Gastrocnemius medialis (tissue), 4 donors: ENCODE measurements at regions not wholly inside any gene's neighbourhood (a gene's known extent, or its start where the extent isn't known, plus 50 kb on each side); places are given as distances from the start of the nearest gene placed in this dataset.

ENCODE experiments used
- ATAC-seq, 2 donors: fragments of 150-250 bp; one replicate each; pipeline ENCODE4 v1.9.1; 2016
- DNase-seq, 2 donors: peaks; one replicate each; pipeline ENCODE4 v3.0.0-alpha.2; 2019
- H3K27ac ChIP-seq, 4 donors: fragments of 200-600 bp; sonication (generic); 1 replicate in 1 of 4; 2 replicates in 3 of 4; pipeline ENCODE4 v1.5.1; 2016 to 2018; ENCODE audit warnings: mild to moderate bottlenecking in 2 of 4, moderate library complexity in 1 of 4
- H3K27me3 ChIP-seq, 3 donors: fragments of 200-600 bp; sonication (generic) in 2 of 3; 1 replicate in 1 of 3; 2 replicates in 2 of 3; pipeline versions ENCODE4 v1.5.1 to v1.6.0; 2016 to 2019; ENCODE audit warnings: mild to moderate bottlenecking in 1 of 3, moderate library complexity in 1 of 3
- H3K36me3 ChIP-seq, 2 donors: fragments of 200-600 bp; sonication (generic) in 1 of 2; one replicate each; pipeline ENCODE4 v1.5.1; 2017 to 2018
- H3K4me1 ChIP-seq, 2 donors: fragments of 200-600 bp; sonication (generic) in 1 of 2; one replicate each; pipeline ENCODE4 v1.5.1; 2016 to 2017; ENCODE audit warnings: mild to moderate bottlenecking in 2 of 2
- H3K4me3 ChIP-seq, 4 donors: fragments of 200-600 bp; sonication (generic) in 3 of 4; 1 replicate in 1 of 4; 2 replicates in 3 of 4; pipeline ENCODE4 v1.5.1; 2016 to 2019; ENCODE audit warnings: mild to moderate bottlenecking in 2 of 4
- H3K9me3 ChIP-seq, 3 donors: fragments of 200-600 bp; sonication (generic) in 2 of 3; 1 replicate in 1 of 3; 2 replicates in 2 of 3; pipeline ENCODE4 v1.5.1; 2016 to 2019
- POLR2A ChIP-seq, 2 donors: fragments of 450-650 bp; IDR thresholded peaks; one replicate each; pipeline ENCODE4 v1.6.1; 2017; ENCODE audit warnings: antibody characterized with exemption in 2 of 2, mild to moderate bottlenecking in 2 of 2, moderate library complexity in 2 of 2
- in situ Hi-C, 4 donors: fragments of 200-750 bp; cut with MboI; loops; one replicate each; pipeline versions ENCODE4 v1.15.0 to v1.8.0; 2017; ENCODE audit warnings: low sequenced_read_pairs in 4 of 4
- intact Hi-C: fragments of 100-400 bp; cut with DNase I; formaldehyde crosslinking; loops from one replicate; pipeline ENCODE4 v1.15.1; 2023; ENCODE audit warnings: low total_unique reads
- TF ChIP-seq, protein P1 (sequence below), 5 experiments: fragments of 450-650 bp in 3 of 5; fragments of 200-600 bp in 2 of 5; sonication (generic) in 2 of 5; IDR thresholded peaks in 4 of 5; conservative IDR thresholded peaks in 1 of 5; 1 replicate in 4 of 5; 2 replicates in 1 of 5; pipeline ENCODE4 v1.5.1; 2016 to 2019; ENCODE audit warnings: antibody characterized with exemption in 5 of 5, mild to moderate bottlenecking in 3 of 5, moderate library complexity in 3 of 5

DNA sequence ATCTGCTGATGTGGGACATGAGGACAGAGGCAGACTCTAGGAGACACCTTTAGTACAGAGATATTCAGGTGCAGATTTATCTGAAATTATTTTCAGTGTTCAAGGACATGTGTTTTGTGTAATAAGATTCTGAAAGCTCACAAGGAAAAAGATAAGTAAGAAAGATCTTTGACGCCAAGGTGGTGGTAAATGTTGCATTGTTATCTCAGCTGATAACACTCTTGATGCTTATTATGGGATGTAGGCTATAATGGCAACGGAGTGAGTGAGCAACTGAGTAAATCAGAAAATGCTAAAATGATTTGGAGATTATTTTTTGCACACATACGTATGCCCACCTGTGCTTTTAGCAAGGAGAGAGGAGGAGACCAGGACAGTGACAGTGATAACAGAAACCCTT is 510.9 kb downstream of the KLF12 start:
- Histone ChIP-seq H3K4me1 (no peaks in the 10 kb centered on the region), H3K9me3 (no peaks in the 10 kb centered on the region), H3K27me3 (no peaks in the 10 kb centered on the region), H3K4me3 (no peak overlapping the region), H3K27ac (no peak overlapping the region), H3K36me3 (no peaks in the 10 kb centered on the region)
- DNase-seq (no peak), ATAC-seq (no peak)
- TF ChIP-seq, protein P1, sequence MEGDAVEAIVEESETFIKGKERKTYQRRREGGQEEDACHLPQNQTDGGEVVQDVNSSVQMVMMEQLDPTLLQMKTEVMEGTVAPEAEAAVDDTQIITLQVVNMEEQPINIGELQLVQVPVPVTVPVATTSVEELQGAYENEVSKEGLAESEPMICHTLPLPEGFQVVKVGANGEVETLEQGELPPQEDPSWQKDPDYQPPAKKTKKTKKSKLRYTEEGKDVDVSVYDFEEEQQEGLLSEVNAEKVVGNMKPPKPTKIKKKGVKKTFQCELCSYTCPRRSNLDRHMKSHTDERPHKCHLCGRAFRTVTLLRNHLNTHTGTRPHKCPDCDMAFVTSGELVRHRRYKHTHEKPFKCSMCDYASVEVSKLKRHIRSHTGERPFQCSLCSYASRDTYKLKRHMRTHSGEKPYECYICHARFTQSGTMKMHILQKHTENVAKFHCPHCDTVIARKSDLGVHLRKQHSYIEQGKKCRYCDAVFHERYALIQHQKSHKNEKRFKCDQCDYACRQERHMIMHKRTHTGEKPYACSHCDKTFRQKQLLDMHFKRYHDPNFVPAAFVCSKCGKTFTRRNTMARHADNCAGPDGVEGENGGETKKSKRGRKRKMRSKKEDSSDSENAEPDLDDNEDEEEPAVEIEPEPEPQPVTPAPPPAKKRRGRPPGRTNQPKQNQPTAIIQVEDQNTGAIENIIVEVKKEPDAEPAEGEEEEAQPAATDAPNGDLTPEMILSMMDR (IDR thresholded peaks at IDR 0.05 in 4 of 5, conservative IDR thresholded peaks at IDR 0.05 in 1 of 5) = no peak
- TF ChIP-seq POLR2A (IDR thresholded peaks at IDR 0.05) = no peak
- intact Hi-C loops = no loop called here
- in situ Hi-C loops = no loop called here

DNA sequence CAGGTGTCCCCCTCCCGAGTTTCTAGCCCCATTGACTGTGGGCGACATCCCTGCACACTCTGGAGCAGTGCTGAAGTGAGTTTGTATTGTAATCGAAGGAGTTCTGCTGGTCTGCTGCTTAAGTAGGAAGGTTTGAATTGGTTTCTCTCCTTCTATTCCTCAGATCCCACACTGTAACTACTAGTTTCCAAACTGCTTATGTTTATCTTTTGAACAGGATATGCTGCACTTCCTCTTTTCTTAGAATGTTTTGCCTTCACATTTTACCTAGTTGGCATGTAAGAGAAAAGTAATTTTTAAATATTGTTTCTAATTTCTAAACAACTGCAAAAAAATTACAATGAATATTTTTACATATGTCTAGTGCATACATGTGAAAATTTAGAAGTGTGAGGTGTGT is 511.8 kb downstream of the KLF12 start:
- Histone ChIP-seq H3K9me3 (no peaks in the 10 kb centered on the region), H3K4me1 (no peaks in the 10 kb centered on the region), H3K36me3 (no peaks in the 10 kb centered on the region), H3K27me3 (no peaks in the 10 kb centered on the region), H3K27ac (no peak overlapping the region), H3K4me3 (no peak overlapping the region)
- intact Hi-C loops (no loop called here), in situ Hi-C loops (no loop called here)
- ATAC-seq (no peak), DNase-seq (no peak)
- TF ChIP-seq POLR2A (IDR thresholded peaks at IDR 0.05) = no peak
- TF ChIP-seq, protein P1 (IDR thresholded peaks at IDR 0.05 in 4 of 5, conservative IDR thresholded peaks at IDR 0.05 in 1 of 5) = no peak

DNA sequence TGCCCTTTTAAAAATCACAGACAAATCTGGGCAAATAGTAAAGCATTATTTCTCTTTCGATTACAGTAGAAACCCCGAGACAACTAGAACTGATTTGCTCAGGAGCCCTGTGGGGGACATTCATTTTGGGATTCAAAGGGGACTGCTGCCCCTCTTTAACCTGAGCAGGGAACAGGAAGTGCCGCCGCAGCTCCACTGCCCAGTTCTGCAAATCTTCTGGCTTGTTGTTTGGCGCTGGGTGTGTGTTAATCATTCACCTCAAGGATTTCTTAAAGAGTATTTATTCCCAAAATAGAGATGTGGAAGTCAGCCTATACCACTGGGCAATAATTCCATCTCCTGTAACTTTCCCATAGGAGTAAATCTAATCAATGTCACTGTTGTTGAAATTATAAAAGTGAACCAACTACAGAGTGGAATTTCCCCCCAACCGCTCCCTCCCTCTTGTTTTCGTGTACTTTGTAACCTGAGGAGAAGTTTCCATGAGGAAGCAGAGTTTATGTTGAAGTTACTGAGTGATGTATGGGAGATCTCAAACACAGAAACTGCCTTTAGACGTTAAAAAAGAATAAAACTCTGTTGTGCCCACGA is 515.8 kb downstream of the KLF12 start:
- Histone ChIP-seq H3K9me3 (no peaks in the 10 kb centered on the region), H3K27me3 (no peaks in the 10 kb centered on the region), H3K4me3 (no peak overlapping the region), H3K27ac (no peak overlapping the region), H3K36me3 (no peaks in the 10 kb centered on the region), H3K4me1 (no peaks in the 10 kb centered on the region)
- intact Hi-C loops (no loop called here), in situ Hi-C loops (no loop called here)
- DNase-seq (no peak), ATAC-seq (peak in 1 of 2 donors; percentile 33)
- no peak for TF ChIP-seq POLR2A (IDR thresholded peaks at IDR 0.05)
- TF ChIP-seq, protein P1 (IDR thresholded peaks at IDR 0.05 in 4 of 5, conservative IDR thresholded peaks at IDR 0.05 in 1 of 5) = no peak

DNA sequence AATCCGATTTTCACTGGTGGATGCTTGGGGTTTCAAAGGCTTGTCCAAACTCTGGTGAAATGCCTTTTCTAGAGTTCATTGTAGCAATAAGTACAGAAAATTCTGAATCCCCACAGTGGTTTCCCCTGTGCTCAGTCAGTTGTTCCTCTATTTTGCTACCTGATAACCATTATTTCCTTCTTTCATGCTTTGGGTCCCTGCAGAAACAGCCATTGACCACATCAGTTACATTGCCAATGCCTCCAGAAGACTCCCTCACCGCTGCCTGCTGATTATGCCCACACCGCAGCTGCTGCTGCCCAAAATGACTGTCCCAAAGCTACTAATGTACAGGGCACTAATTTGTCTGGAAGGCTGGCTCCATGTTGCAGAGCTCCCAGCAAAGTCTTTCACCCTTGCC is 517.3 kb downstream of the KLF12 start:
- H3K27me3 ChIP-seq = no peaks in the 10 kb centered on the region
- no peaks in the 10 kb centered on the region for H3K9me3 ChIP-seq
- no peak overlapping the region for H3K4me3 ChIP-seq
- no peaks in the 10 kb centered on the region for H3K4me1 ChIP-seq
- in situ Hi-C loops = no loop called here
- no peak for TF ChIP-seq POLR2A (IDR thresholded peaks at IDR 0.05)
- TF ChIP-seq, protein P1 (IDR thresholded peaks at IDR 0.05 in 4 of 5, conservative IDR thresholded peaks at IDR 0.05 in 1 of 5) = no peak
- no peak for DNase-seq
- H3K36me3 ChIP-seq = no peaks in the 10 kb centered on the region
- H3K27ac ChIP-seq = no peak overlapping the region
- intact Hi-C loops = no loop called here
- no peak for ATAC-seq
